ENCODE measurements at regions not wholly inside any gene's neighbourhood (a gene's known extent, or its start where the extent isn't known, plus 50 kb on each side); places are given as distances from the start of the nearest gene placed in this dataset.

DNA sequence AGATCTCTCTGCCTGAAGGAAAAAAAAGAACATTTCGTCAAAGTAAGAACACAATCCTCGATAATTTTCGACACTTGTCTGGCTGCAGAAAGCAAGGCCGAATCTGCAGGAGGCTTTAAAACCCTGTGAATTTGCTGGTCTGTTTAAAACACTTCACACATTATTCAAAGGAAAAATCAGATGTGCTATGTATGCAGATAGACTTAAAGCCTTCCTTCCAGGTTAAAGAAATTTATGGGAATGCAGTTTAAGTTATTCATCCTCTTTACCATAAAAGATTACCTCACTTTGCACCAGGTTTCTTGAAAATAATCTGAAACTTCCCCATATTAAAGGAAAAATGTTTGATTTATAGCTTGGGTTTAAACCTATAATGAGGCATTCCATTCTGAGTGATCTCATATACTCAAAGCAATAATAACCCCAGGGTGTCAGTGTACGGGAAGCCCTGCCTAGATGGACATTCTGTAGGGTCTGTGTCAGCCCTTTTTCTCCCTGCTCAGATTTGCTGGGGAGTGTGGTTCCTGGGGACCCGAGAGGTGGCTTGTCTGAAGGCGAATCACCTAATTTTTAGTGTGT, 323.5 kb upstream of the SLC24A2 start:
- no peak for DNase-seq

GRCh38 chr9:20111173-20111843, 322.5 kb upstream of the SLC24A2 start:
- no peak for DNase-seq

- DNase-seq = no peak
Observed at GRCh38 chr9:20095430-20096092, 306.7 kb upstream of the SLC24A2 start.

GRCh38 chr9:20092561-20092960, 303.7 kb upstream of the SLC24A2 start:
- DNase-seq = no peak

GRCh38 chr9:20087481-20087880, 298.6 kb upstream of the SLC24A2 start:
- no peak for DNase-seq

GRCh38 chr9:20085842-20086241, 297.0 kb upstream of the SLC24A2 start:
- DNase-seq = no peak

- no peak for DNase-seq
Observed at GRCh38 chr9:20084125-20084524, 295.3 kb upstream of the SLC24A2 start.

GRCh38 chr9:20083390-20083789, 294.6 kb upstream of the SLC24A2 start:
- DNase-seq = no peak

GRCh38 chr9:20082831-20083230, 294.0 kb upstream of the SLC24A2 start:
- no peak for DNase-seq

DNA sequence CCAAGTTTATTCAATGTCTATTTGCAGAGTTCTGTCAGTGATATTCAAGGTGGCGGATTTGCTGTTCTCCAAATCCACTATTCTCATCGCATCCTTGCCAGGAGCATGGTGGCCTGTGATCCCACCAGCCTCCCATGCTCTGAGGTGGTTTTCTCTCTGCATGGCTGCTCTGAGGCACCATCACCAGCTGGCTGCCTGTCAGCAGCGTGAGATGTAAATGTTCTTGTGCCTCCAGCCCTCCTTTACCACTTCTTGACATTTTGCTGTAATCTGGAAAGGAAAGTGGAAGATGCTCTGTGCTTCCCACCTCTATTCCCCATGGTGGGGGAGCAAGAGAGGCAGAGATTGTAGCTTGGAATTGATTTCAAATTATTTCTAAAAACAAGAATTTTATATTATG, 293.6 kb upstream of the SLC24A2 start:
- no peak for DNase-seq

- no peak for DNase-seq
Observed at GRCh38 chr9:20078246-20078645, 289.4 kb upstream of the SLC24A2 start.

DNA sequence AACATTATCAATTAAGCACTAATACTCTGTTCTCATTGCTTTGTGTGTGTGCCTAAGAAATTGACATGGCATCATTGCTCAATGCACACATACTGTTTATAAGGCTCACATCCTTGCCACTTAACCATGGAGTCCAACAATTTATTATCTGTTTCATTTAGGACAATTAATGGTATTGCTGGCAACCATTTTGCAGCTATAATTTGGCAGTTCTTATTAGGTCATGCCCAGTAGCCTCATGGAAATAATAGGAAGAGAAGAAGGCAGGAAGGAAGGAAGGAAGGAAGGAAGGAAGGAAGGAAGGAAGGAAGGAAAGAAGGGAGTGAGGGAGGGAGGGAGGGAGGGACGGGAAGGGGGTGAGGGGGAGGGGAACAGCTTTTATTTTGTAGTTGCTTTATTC, 285.5 kb upstream of the SLC24A2 start:
- no peak for DNase-seq

DNA sequence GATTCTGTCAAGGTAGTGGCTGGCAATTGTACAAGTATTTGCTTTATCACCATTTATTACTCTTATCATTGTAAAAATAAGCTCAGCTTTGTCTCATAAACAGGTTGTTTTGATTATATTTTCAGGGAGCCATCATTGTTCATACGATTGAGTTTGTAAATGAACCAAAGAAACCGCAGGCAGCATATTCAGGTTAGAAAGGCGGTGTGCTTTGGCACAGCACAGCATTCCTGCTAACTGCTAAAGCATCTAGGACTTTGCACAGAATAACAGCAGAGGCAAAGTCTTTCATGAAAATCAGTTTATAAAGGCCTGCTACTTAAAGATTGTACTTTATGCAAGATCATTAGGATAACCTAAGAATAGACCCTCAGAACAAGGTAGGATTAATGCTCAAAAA, 281.5 kb upstream of the SLC24A2 start:
- no peak for DNase-seq

DNA sequence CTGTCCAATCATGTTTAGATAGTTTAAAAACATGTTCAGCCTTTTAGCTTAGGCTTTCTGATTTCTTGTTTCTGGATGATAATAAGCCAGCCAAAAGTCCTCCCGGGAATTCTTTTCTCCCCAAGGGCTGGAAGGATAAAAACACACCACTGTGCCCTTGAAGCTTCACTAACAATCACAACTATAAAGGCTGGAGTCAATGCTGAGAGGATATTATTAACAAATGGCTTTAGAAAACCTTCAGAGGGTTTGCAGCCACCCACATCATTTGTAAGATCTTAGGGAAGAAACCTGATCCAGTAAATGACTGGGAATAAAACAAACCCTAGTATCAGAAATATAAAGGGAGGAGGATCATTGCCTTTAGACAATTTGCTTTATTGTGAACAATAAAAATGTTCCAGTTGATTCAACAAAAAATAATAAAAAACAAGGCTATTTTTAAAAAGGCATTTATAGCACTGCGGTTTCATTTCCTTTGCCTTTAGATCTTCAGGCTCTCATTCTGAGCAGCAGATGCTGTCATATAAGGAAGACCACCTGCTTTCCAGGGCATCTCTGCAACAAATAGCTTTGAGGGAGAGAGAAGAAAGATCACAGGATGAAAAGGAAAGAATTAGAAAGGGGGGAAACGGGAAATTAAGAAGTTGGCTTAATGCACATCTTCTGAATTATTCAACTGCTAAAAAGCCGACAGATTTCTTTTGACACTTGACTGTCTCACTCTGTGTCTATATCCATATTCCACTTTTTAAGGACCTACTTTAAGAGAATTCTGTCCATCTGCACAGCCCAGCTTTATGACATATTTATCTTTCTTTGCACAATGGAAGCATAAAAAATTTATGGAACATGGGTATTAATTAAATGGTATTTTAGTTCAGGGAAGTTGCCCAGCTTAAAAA, 277.2 kb upstream of the SLC24A2 start:
- DNase-seq = no peak

DNA sequence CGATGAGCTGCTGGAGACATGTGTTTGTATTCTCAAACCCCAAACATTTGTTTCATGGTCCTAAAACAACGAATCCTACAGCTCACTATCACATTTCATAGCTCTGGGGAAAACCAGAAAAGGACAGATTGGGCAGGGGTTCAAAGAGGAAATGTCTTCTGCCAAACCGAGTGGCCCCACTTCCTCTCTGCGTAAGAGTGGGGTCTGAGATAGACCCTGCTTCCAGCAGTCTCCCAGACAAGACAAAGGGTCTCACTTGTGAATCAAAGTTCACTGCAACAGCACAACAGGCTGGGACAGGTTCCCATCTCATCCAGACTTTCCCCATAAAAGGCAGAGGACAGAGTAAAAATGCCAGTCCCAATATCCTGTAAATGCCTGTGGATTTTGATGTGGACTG, 276.2 kb upstream of the SLC24A2 start:
- DNase-seq = no peak

- DNase-seq = no peak
Observed at GRCh38 chr9:20054734-20055133, 265.9 kb upstream of the SLC24A2 start.

DNA sequence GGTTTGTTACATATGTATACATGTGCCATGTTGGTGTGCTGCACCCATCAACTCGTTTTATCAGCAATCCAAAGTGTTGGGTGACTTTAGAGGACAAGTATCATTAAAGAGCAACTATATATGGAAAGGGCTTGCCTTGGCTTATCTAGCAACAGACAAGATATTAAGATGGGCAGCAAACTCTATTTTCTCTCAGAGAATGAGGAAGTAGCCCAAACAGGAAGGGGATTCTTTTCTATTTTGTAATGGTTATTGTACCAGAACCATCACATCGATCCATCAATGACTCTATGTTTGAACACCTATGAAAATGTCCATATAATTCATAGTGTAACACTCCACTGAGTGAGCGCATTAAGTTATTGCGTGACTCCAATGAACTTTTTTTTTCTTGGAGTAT, 260.1 kb upstream of the SLC24A2 start:
- no peak for DNase-seq

GRCh38 chr9:20048437-20048836, 259.6 kb upstream of the SLC24A2 start:
- DNase-seq = no peak

GRCh38 chr9:20044686-20045085, 255.8 kb upstream of the SLC24A2 start:
- DNase-seq = no peak

DNA sequence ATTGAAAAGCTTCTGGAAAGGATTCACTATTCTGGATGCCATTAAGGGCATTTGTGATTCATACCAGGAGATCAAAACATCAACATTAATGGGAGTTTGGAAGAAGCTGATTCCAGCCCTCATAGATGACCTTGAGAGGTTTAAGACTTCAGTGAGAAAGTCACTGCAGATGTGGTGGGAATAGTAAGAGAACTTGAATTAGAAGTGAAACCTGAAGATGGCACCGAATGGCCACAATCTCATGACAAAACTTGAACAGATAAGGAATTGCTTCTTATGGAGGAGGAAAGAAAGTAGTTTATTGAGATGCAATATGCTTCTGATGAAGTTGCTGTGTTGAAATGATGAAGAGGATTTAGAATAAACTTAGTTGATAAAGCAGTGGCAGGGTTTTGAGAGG, 254.6 kb upstream of the SLC24A2 start:
- no peak for DNase-seq

- DNase-seq = no peak
Observed at GRCh38 chr9:20043035-20043434, 254.2 kb upstream of the SLC24A2 start.

- DNase-seq = no peak
Observed at GRCh38 chr9:20042128-20042711, 253.4 kb upstream of the SLC24A2 start.

DNA sequence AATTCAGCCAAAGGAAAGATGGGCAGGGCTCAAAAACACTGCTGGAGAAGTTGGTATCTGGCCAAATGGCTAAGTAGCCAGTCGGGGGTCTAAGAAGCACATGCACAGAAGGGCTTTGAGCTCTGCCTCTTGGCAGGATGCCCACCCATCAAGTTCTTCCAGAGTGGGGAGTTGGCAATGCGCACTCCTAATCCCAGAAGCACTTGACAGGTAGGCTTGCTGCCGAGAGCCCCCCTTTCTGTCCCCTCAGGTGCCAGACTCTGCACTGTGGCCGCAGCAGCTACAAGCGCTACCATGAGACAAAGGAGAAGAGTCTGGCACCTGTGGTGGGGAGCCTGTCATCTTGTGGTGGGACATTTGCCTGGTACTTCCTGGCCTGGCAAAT, 252.9 kb upstream of the SLC24A2 start:
- no peak for DNase-seq

Measured in GF-D8 (cell line).